ENCODE measurements at regions not wholly inside any gene's neighbourhood (a gene's known extent, or its start where the extent isn't known, plus 50 kb on each side); places are given as distances from the start of the nearest gene placed in this dataset.

GRCh38 chr6:170035044-170035443, 255.8 kb downstream of the DLL1 start:
- no peak overlapping the region for H3K4me3 ChIP-seq (ENCODE audit: low read depth in 2 of 2, low read length in 1 of 2)
- no peaks in the 10 kb centered on the region for H4K20me1 ChIP-seq (ENCODE audit: insufficient read depth)
- ChIA-PET CTCF (no interaction called here), POLR2A (no interaction called here)
- H3K4me1 ChIP-seq (ENCODE audit: control insufficient read depth in 1 of 2, insufficient read depth in 2 of 2, low read depth in 1 of 2, low read length in 1 of 2), result peaks cover 0 to 26% of the 10 kb centered on the region in 2 experiments; a peak in 1 of 4 replicates
- H3K4me2 ChIP-seq, result no peak overlapping the region
- 12% methylated on average over 3 of the region's 3 CpGs for WGBS (ENCODE audit: low lambda C conversion rate)
- no peak overlapping the region for H3K9ac ChIP-seq
- no peaks in the 10 kb centered on the region for H3K9me2 ChIP-seq
- H3K79me2 ChIP-seq (ENCODE audit: insufficient read depth), result no peaks in the 10 kb centered on the region
- H3K27me3 ChIP-seq (ENCODE audit: insufficient read depth), result no peaks in the 10 kb centered on the region
- no peaks in the 10 kb centered on the region for H3K36me3 ChIP-seq (replicated peaks in 1 of 2; ENCODE audit: control insufficient read depth in 1 of 2, insufficient read depth in 2 of 2, low read length in 1 of 2)
- H3K27ac ChIP-seq (ENCODE audit: low read depth in 2 of 2, low read length in 1 of 2), result no peak overlapping the region
- no peaks in the 10 kb centered on the region for H3K9me3 ChIP-seq
- TF ChIP-seq RCOR1 (IDR thresholded peaks at IDR 0.05; ENCODE audit: low read length), result no peak
- TF ChIP-seq PBX3 (IDR thresholded peaks at IDR 0.05), result no peak
- TF ChIP-seq EP300 (IDR thresholded peaks at IDR 0.05; ENCODE audit: borderline replicate concordance in 1 of 2, low read depth in 1 of 2, low read length in 1 of 2), result no peak
- no peak for TF ChIP-seq EZH2phosphoT487 (IDR thresholded peaks at IDR 0.05; ENCODE audit: borderline replicate concordance, low read depth)
- TF ChIP-seq MXI1 (IDR thresholded peaks at IDR 0.05; ENCODE audit: low read depth, low read length), result no peak
- TF ChIP-seq USF1 (IDR thresholded peaks at IDR 0.05; ENCODE audit: borderline replicate concordance, low read depth), result no peak
- no peak for TF ChIP-seq MEF2A (IDR thresholded peaks at IDR 0.05; ENCODE audit: borderline replicate concordance, low read depth)
- no peak for TF ChIP-seq NRF1 (IDR thresholded peaks at IDR 0.05; ENCODE audit: low read depth, low read length)
- TF ChIP-seq GATA2 (CRISPR knock-in tag; IDR thresholded peaks at IDR 0.05), result no peak
- TF ChIP-seq TAF1 (IDR thresholded peaks at IDR 0.05; ENCODE audit: borderline replicate concordance, low read depth, low read length), result no peak
- no peak for TF ChIP-seq TEAD4 (IDR thresholded peaks at IDR 0.05; ENCODE audit: borderline replicate concordance, insufficient read depth)
- TF ChIP-seq RXRA (IDR thresholded peaks at IDR 0.05; ENCODE audit: borderline replicate concordance, low read depth), result no peak
- no peak for TF ChIP-seq RAD21 (IDR thresholded peaks at IDR 0.05; ENCODE audit: low read length)
- TF ChIP-seq IRF3 (IDR thresholded peaks at IDR 0.05; ENCODE audit: low read depth, low read length), result no peak
- TF ChIP-seq GABPA (IDR thresholded peaks at IDR 0.05; ENCODE audit: low read depth), result no peak
- no peak for TF ChIP-seq JUND (IDR thresholded peaks at IDR 0.05)
- no peak for TF ChIP-seq USF2 (IDR thresholded peaks at IDR 0.05; ENCODE audit: borderline replicate concordance, low read depth, low read length)
- TF ChIP-seq YY1 (IDR thresholded peaks at IDR 0.05; ENCODE audit: low read depth), result no peak
- TF ChIP-seq FOXM1 (IDR thresholded peaks at IDR 0.05; ENCODE audit: low read depth), result no peak
- DNase-seq, result no peak
- no peak overlapping the region for H2AFZ ChIP-seq (ENCODE audit: low read depth)
- H3F3A ChIP-seq (replicated peaks; ENCODE audit: insufficient read depth), result no peaks in the 10 kb centered on the region

Measured in SK-N-SH (cell line).